GM12865 (cell line): ENCODE measurements at regions not wholly inside any gene's neighbourhood (a gene's known extent, or its start where the extent isn't known, plus 50 kb on each side); places are given as distances from the start of the nearest gene placed in this dataset.
"Not testable (repeated sequence)": the region's sequence is repeated elsewhere in the genome, so short reads cannot be mapped to it uniquely, and the experiment has no call there.

Source experiments
- DNase-seq: peaks from one replicate; pipeline ENCODE4 v3.0.0; 2010; ENCODE audit warnings: low read depth
- H3K4me3 ChIP-seq: 2 replicates; pipeline ENCODE4 v1.5.1; 2011; ENCODE audit warnings: mild to moderate bottlenecking, low read depth, low read length, control low read depth
- CTCF ChIP-seq: IDR thresholded peaks from 2 replicates; pipeline ENCODE4 v1.5.1; 2011; ENCODE audit warnings: low read length, control low read depth, low read depth, inconsistent platforms; ENCODE audit not compliant: insufficient read depth; ENCODE audit errors: missing control alignments

GRCh38 chr6:169368200-169368599 lies 114.6 kb upstream of the THBS2 start:
- no peak for DNase-seq
- H3K4me3 ChIP-seq = no peak overlapping the region
- TF ChIP-seq CTCF = no peak

- DNase-seq = no peak
- TF ChIP-seq CTCF = no peak
- no peak overlapping the region for H3K4me3 ChIP-seq
These were observed 113.9 kb upstream of the THBS2 start for GRCh38 chr6:169367507-169367906.

GRCh38 chr6:169366258-169366901 lies 112.7 kb upstream of the THBS2 start:
- no peak overlapping the region for H3K4me3 ChIP-seq
- no peak for TF ChIP-seq CTCF
- no peak for DNase-seq

DNA sequence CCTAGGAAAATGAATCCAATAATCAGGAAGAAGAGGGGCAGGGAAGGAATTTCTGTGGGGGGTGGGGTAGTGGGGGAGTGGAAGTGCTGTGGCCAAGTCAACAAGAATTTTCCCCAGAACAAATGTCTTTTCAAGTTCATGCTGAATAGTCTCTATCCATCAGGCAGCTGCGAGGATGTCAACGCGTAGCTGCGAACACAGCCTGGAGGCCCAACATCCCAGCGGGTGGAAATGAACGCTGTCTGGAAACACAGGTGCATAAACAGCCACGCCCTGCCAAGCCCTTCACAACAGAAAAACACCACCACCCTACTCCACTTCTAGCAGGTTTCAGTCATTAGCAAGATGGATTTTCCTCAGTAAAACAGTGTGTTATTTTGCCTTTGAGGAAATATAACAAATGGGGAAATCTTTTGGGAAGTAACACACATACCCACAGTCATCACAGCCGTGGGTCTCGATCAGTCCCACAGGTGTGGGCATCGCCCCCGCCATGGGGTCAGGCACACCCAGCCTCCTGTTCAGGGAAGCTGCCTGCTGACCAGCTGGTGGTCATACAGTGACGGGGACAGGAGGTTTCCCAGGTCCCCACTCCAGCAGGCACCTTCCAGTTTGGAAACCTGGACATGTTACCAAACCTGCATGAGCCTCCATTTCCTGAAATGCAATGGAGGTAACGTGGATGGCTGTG lies 112.1 kb upstream of the THBS2 start:
- no peak overlapping the region for H3K4me3 ChIP-seq
- DNase-seq = no peak
- no peak for TF ChIP-seq CTCF

DNA sequence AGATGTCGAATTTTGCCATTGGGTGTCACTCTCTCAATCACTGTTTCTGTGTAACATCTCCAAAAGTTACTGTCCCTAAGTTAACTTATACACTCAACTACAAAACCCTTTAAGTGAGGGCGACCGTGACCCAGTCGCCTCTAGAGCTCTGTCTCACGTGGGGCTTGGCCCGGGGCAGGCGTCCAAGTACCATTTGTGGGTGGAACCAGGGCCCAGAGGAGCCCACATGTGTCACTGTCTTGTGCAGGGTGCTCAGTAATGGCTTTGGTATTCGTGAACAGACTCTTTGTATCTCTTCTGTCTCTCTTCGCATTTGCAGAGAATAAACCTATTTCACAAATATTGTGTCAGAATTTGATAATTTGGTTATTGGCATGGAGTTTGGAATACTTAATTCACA lies 109.9 kb upstream of the THBS2 start:
- no peak for TF ChIP-seq CTCF
- DNase-seq = no peak
- no peak overlapping the region for H3K4me3 ChIP-seq

DNA sequence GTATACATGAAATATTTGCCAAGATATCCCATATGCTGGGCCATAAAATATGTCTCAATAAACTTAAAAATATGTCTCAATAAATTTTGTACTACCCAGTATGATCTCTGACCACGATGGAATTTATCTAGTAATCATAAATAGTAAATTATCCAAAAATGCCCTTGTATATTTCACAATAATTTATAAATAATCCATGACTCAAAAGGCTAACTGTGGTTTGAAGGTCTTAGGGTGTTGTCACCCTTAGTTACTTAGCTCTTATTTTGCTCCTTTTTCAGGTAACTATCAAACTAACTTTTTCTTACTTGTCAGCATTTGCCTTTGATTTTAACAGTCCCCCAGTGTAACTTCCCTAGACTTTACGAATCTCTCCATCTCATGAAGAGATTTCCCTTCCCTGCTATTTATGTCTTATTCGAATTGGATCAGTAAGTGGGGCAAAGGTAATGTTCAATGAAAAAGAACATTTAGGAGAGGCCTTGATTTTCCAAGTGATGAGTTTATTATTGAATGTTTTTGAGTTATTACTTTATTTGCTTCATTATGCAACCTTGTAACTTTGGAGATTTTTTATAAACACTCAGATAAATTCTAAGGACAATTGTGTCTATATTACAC lies 109.0 kb upstream of the THBS2 start:
- H3K4me3 ChIP-seq = no peak overlapping the region
- TF ChIP-seq CTCF = no peak
- no peak for DNase-seq

- not testable (repeated sequence) for DNase-seq, H3K4me3 ChIP-seq
These were observed 101.4 kb upstream of the THBS2 start for GRCh38 chr6:169355001-169355400.
